22Rv1 (cell line): ENCODE measurements at regions not wholly inside any gene's neighbourhood (a gene's known extent, or its start where the extent isn't known, plus 50 kb on each side); places are given as distances from the start of the nearest gene placed in this dataset.
"Not testable (repeated sequence)": the region's sequence is repeated elsewhere in the genome, so short reads cannot be mapped to it uniquely, and the experiment has no call there.

ENCODE experiments used
- H3K27ac ChIP-seq: fragments of 450-650 bp; 2 replicates; pipeline ENCODE4 v1.5.1; 2017
- ZFX ChIP-seq: fragments of 450-650 bp; IDR thresholded peaks from 2 replicates; pipeline ENCODE4 v1.6.1; 2017; ENCODE audit warnings: antibody characterized with exemption, borderline replicate concordance
- TF ChIP-seq, protein P1 (sequence below): fragments of 450-650 bp; IDR thresholded peaks from 2 replicates; pipeline ENCODE4 v1.5.1; 2017; ENCODE audit warnings: mild to moderate bottlenecking

DNA sequence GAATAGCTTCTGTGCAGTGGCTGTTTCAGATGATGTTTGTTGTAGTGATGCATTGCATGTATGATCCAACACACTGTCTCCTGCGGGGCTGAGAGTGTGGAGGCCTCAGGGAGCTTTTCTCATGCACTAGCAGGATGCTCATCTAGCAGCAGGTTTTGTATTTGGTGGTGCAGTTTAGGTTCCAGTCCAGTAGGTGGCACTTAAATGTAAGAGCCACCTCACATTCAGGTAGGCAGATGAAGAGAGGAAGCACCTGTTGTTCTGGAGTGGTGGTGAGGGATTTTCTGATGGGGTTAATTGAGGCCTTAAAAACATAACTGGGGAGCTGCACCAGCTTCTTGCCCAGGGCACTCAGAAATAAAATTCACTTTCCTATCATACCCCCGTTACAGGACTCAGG lies 300.9 kb downstream of the SPIN4 start:
- TF ChIP-seq, protein P1, sequence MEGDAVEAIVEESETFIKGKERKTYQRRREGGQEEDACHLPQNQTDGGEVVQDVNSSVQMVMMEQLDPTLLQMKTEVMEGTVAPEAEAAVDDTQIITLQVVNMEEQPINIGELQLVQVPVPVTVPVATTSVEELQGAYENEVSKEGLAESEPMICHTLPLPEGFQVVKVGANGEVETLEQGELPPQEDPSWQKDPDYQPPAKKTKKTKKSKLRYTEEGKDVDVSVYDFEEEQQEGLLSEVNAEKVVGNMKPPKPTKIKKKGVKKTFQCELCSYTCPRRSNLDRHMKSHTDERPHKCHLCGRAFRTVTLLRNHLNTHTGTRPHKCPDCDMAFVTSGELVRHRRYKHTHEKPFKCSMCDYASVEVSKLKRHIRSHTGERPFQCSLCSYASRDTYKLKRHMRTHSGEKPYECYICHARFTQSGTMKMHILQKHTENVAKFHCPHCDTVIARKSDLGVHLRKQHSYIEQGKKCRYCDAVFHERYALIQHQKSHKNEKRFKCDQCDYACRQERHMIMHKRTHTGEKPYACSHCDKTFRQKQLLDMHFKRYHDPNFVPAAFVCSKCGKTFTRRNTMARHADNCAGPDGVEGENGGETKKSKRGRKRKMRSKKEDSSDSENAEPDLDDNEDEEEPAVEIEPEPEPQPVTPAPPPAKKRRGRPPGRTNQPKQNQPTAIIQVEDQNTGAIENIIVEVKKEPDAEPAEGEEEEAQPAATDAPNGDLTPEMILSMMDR = peak; percentile 43
- TF ChIP-seq ZFX = no peak
- no peak overlapping the region for H3K27ac ChIP-seq

DNA sequence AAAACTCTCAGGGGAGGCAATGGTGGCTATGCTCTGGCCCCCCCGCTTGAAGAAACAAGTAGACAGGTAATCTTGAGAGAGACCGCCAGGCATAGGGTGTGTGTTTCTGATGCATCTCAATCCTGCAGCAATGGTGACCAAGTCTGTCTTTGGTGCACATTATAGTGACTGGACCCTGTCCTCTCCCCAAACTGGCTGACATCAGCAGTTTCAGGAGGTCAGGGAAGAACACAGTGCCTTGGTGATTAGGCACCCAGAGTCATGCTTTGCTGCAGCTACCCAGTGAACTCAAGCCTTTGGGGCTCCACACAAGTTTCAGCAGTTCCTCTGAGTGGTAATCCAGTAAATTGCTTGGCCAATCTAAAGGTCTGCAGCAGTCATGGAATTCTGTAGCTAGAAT lies 318.3 kb downstream of the SPIN4 start:
- no peak for TF ChIP-seq ZFX
- TF ChIP-seq, protein P1 = no peak
- no peak overlapping the region for H3K27ac ChIP-seq

DNA sequence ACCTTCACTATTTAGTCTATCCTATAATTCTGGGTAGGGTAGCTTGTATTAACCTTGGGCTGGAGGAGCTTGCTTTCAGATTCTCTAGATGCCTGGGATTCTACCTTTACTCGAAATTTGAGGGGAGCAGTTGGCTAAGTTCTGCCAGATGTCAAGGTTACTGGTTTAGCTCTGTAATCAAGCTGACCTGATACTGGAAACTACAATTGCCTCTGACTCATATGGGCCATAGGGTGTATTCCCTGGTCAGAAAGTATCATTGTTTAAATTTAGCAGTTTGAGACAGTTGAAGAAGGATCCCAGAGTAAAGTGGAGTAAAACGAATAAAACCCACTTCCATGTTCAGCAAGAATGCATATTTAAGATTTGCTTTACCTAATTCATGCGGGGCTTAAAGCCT lies 337.6 kb downstream of the SPIN4 start:
- TF ChIP-seq, protein P1 = no peak
- TF ChIP-seq ZFX = no peak
- no peak overlapping the region for H3K27ac ChIP-seq

DNA sequence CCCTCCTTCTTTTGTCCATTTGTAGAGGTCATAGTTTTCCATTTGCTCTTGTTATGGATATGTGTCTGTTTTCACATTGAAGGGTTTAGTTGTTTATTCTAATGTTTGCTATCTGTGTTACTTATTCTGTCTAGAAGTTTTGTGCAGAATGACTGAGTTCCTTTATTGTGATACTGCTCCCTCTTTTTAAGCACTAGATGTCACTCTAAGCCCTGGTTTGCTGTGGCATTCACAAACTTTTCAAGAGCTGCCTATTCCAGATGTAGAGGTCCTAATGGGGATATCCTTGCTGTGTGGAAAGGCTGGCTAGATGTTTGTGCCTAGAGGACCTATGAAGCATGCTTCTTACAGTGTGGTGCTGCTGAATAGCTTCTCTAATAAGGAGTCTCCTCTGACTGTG lies 338.6 kb downstream of the SPIN4 start:
- H3K27ac ChIP-seq = no peak overlapping the region
- no peak for TF ChIP-seq ZFX
- TF ChIP-seq, protein P1 = peak; percentile 24; the same call in 1 of the 2 replicates

DNA sequence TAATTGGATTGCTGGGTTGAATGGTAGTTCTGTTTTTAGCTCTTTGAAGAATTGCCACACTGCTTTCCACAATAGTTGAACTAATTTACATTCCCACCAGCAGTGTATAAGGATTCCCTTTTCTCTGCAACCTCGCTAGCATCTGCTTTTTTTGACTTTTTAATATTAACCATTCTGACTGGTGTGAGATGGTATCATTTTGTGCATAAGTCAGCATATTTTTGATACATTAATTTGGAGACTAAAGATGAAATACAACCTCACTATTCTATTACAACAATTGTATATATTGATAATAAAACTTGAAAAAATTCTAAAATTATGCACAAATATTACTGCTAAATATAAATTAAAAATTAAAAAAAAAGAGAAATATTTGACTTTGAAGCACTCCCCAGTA lies 350.9 kb downstream of the SPIN4 start:
- not testable (repeated sequence) for H3K27ac ChIP-seq
